Breast epithelium (tissue), 3 donors: ENCODE measurements at regions not wholly inside any gene's neighbourhood (a gene's known extent, or its start where the extent isn't known, plus 50 kb on each side); places are given as distances from the start of the nearest gene placed in this dataset.

ENCODE experiments used
- POLR2A ChIP-seq: fragments of 450-650 bp; IDR thresholded peaks from one replicate; pipeline ENCODE4 v1.6.1; 2016; ENCODE audit warnings: antibody characterized with exemption, mild to moderate bottlenecking, moderate library complexity
- TF ChIP-seq, protein P1 (sequence below), 3 donors: fragments of 450-650 bp; IDR thresholded peaks; one replicate each; pipeline ENCODE4 v1.5.1; 2016 to 2017; ENCODE audit warnings: antibody characterized with exemption in 3 of 3, mild to moderate bottlenecking in 3 of 3, moderate library complexity in 3 of 3

DNA sequence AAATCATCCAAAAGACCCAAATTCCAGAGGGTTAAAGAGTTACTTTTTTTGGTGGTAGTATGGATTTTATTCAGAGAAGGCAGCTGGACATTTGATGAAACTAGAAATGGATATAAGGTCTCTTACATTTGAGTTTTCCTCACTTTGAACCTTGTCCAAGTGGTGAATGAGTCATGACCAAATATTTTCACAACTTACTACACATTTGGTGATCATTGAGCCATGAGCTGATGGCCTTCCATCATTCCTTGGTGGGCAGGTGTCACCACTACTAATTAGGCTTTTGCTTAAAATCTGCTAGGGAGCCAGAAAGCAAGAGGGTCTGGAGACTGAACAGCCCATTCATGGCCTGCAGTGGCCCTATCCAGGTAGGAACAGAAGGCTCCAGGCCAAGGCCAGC lies 620.2 kb upstream of the INTU start:
- TF ChIP-seq, protein P1, sequence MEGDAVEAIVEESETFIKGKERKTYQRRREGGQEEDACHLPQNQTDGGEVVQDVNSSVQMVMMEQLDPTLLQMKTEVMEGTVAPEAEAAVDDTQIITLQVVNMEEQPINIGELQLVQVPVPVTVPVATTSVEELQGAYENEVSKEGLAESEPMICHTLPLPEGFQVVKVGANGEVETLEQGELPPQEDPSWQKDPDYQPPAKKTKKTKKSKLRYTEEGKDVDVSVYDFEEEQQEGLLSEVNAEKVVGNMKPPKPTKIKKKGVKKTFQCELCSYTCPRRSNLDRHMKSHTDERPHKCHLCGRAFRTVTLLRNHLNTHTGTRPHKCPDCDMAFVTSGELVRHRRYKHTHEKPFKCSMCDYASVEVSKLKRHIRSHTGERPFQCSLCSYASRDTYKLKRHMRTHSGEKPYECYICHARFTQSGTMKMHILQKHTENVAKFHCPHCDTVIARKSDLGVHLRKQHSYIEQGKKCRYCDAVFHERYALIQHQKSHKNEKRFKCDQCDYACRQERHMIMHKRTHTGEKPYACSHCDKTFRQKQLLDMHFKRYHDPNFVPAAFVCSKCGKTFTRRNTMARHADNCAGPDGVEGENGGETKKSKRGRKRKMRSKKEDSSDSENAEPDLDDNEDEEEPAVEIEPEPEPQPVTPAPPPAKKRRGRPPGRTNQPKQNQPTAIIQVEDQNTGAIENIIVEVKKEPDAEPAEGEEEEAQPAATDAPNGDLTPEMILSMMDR (IDR thresholded peaks at IDR 0.05), result no peak
- no peak for TF ChIP-seq POLR2A
